CD4-positive, CD25-positive, alpha-beta regulatory T cell (primary cell): ENCODE measurements at regions not wholly inside any gene's neighbourhood (a gene's known extent, or its start where the extent isn't known, plus 50 kb on each side); places are given as distances from the start of the nearest gene placed in this dataset.

Experiments used
- ATAC-seq, 2 donors: fragments of 150-1000 bp; cut with Tn5 transposase; one replicate each; pipeline ENCODE4 v1.10.0; 2021; ENCODE audit warnings: low read depth in 2 of 2, moderate number of reproducible peaks in 2 of 2, moderate library complexity in 1 of 2
- DNase-seq, 3 donors: peaks; one replicate each; pipeline versions ENCODE4 v3.0.0 to v3.0.0-alpha.2; 2012 to 2022; ENCODE audit warnings: mixed read lengths in 1 of 3
- H3K27ac ChIP-seq: one replicate; pipeline ENCODE4 v1.7.0; 2013; ENCODE audit warnings: mild to moderate bottlenecking, low read length; ENCODE audit not compliant: insufficient read depth, poor library complexity, severe bottlenecking
- H3K27me3 ChIP-seq: one replicate; pipeline ENCODE4 v1.7.0; 2013; ENCODE audit warnings: low read length; ENCODE audit not compliant: control insufficient read depth, insufficient read depth
- H3K36me3 ChIP-seq: one replicate; pipeline ENCODE4 v1.7.0; 2013; ENCODE audit warnings: mild to moderate bottlenecking, low read length, moderate library complexity; ENCODE audit not compliant: control insufficient read depth, insufficient read depth
- H3K4me1 ChIP-seq: 2 replicates; pipeline ENCODE4 v1.7.0; 2013; ENCODE audit warnings: mild to moderate bottlenecking, low read length; ENCODE audit not compliant: insufficient read depth, control insufficient read depth, poor library complexity, severe bottlenecking
- H3K4me3 ChIP-seq: one replicate; pipeline ENCODE4 v1.7.0; 2013; ENCODE audit warnings: low read depth, mild to moderate bottlenecking, low read length, moderate library complexity
- H3K9me3 ChIP-seq, 2 experiments: 1 replicate in 1 of 2; 2 replicates in 1 of 2; pipeline ENCODE4 v1.7.0; 2013; ENCODE audit warnings: low read length in 2 of 2, mild to moderate bottlenecking in 1 of 2, moderate library complexity in 1 of 2; ENCODE audit not compliant: control insufficient read depth in 2 of 2
- H3K27ac Mint-ChIP-seq, 3 donors: one replicate each; pipeline ENCODE4 v1.8.0; 2020 to 2022; ENCODE audit warnings: mild to moderate bottlenecking in 3 of 3, mixed read lengths in 3 of 3, moderate library complexity in 2 of 3
- H3K27me3 Mint-ChIP-seq: one replicate; pipeline ENCODE4 v1.8.0; 2022; ENCODE audit warnings: mild to moderate bottlenecking, mixed read lengths
- H3K36me3 Mint-ChIP-seq: one replicate; pipeline ENCODE4 v1.8.0; 2020; ENCODE audit warnings: mixed read lengths
- H3K4me1 Mint-ChIP-seq, 4 donors: one replicate each; pipeline ENCODE4 v1.8.0; 2020 to 2022; ENCODE audit warnings: mixed read lengths in 4 of 4, mild to moderate bottlenecking in 1 of 4
- H3K4me3 Mint-ChIP-seq, 4 donors: one replicate each; pipeline ENCODE4 v1.8.0; 2020 to 2022; ENCODE audit warnings: mild to moderate bottlenecking in 4 of 4, mixed read lengths in 4 of 4, moderate library complexity in 3 of 4
- H3K9me3 Mint-ChIP-seq, 7 donors: one replicate each; pipeline ENCODE4 v1.8.0; 2020 to 2022; ENCODE audit warnings: mixed read lengths in 7 of 7, mild to moderate bottlenecking in 3 of 7, moderate library complexity in 2 of 7

- DNase-seq: no peak
- no peaks in the 10 kb centered on the region for H3K36me3 ChIP-seq
- H3K4me3 Mint-ChIP-seq: no peak overlapping the region
- H3K27ac Mint-ChIP-seq: no peak overlapping the region
- no peak for ATAC-seq
- H3K4me1 Mint-ChIP-seq: no peaks in the 10 kb centered on the region
- H3K4me3 ChIP-seq: no peak overlapping the region
- peaks cover 0 to 12% (median 5%) of the 10 kb centered on the region in 7 donors for H3K9me3 Mint-ChIP-seq
- no peak overlapping the region for H3K27ac ChIP-seq
- no peaks in the 10 kb centered on the region for H3K27me3 ChIP-seq
- no peaks in the 10 kb centered on the region for H3K36me3 Mint-ChIP-seq
- H3K4me1 ChIP-seq: no peaks in the 10 kb centered on the region
- H3K27me3 Mint-ChIP-seq: no peaks in the 10 kb centered on the region
- H3K9me3 ChIP-seq: no peaks in the 10 kb centered on the region
These were observed 448.3 kb upstream of the NMUR2 start for GRCh38 chr5:152853361-152853760.

- no peaks in the 10 kb centered on the region for H3K4me1 Mint-ChIP-seq
- peaks cover 0 to 5% (median 2%) of the 10 kb centered on the region in 7 donors for H3K9me3 Mint-ChIP-seq
These were observed 450.4 kb upstream of the NMUR2 start for GRCh38 chr5:152855441-152855840.

GRCh38 chr5:152861231-152861630 is 456.2 kb upstream of the NMUR2 start:
- ATAC-seq (no peak), DNase-seq (no peak)
- Histone ChIP-seq H3K36me3 (no peaks in the 10 kb centered on the region), H3K9me3 (no peaks in the 10 kb centered on the region), H3K27me3 (no peaks in the 10 kb centered on the region), H3K4me1 (no peaks in the 10 kb centered on the region), H3K4me3 (no peak overlapping the region), H3K27ac (no peak overlapping the region)
- Mint-ChIP-seq H3K9me3 (peaks cover 0 to 10% (median 2%) of the 10 kb centered on the region in 7 donors), H3K4me1 (no peaks in the 10 kb centered on the region), H3K27ac (no peak overlapping the region), H3K4me3 (no peak overlapping the region), H3K27me3 (no peaks in the 10 kb centered on the region), H3K36me3 (no peaks in the 10 kb centered on the region)

More at GRCh38 chr5:152855441-152855840, 450.4 kb upstream of the NMUR2 start:
- Mint-ChIP-seq H3K27ac (no peak overlapping the region), H3K4me3 (no peak overlapping the region), H3K36me3 (no peaks in the 10 kb centered on the region), H3K27me3 (no peaks in the 10 kb centered on the region)
- Histone ChIP-seq H3K4me1 (no peaks in the 10 kb centered on the region), H3K27me3 (no peaks in the 10 kb centered on the region), H3K36me3 (no peaks in the 10 kb centered on the region), H3K27ac (no peak overlapping the region), H3K9me3 (no peaks in the 10 kb centered on the region), H3K4me3 (no peak overlapping the region)
- ATAC-seq (no peak), DNase-seq (no peak)

GRCh38 chr5:152864447-152864846 is 459.4 kb upstream of the NMUR2 start:
- ATAC-seq (no peak), DNase-seq (no peak)
- no peak overlapping the region for H3K27ac ChIP-seq
- no peak overlapping the region for H3K4me3 ChIP-seq
- no peaks in the 10 kb centered on the region for H3K36me3 ChIP-seq
- Mint-ChIP-seq H3K4me3 (no peak overlapping the region), H3K4me1 (no peaks in the 10 kb centered on the region), H3K27me3 (no peaks in the 10 kb centered on the region), H3K27ac (no peak overlapping the region), H3K36me3 (no peaks in the 10 kb centered on the region), H3K9me3 (peaks cover 0 to 10% (median 2%) of the 10 kb centered on the region in 7 donors)
- H3K4me1 ChIP-seq: no peaks in the 10 kb centered on the region
- H3K27me3 ChIP-seq: no peaks in the 10 kb centered on the region
- no peaks in the 10 kb centered on the region for H3K9me3 ChIP-seq

GRCh38 chr5:152864991-152865390 is 459.9 kb upstream of the NMUR2 start:
- H3K27ac Mint-ChIP-seq: no peak overlapping the region

GRCh38 chr5:152869971-152870370 is 464.9 kb upstream of the NMUR2 start:
- Mint-ChIP-seq H3K27me3 (no peaks in the 10 kb centered on the region), H3K9me3 (peaks cover 0 to 15% (median 3%) of the 10 kb centered on the region in 7 donors), H3K27ac (no peak overlapping the region), H3K36me3 (no peaks in the 10 kb centered on the region), H3K4me3 (no peak overlapping the region), H3K4me1 (no peaks in the 10 kb centered on the region)
- peaks cover 0 to 2% of the 10 kb centered on the region in 2 experiments for H3K9me3 ChIP-seq
- no peak overlapping the region for H3K27ac ChIP-seq
- H3K27me3 ChIP-seq: no peaks in the 10 kb centered on the region
- DNase-seq (no peak), ATAC-seq (no peak)
- no peaks in the 10 kb centered on the region for H3K4me1 ChIP-seq
- no peaks in the 10 kb centered on the region for H3K36me3 ChIP-seq
- H3K4me3 ChIP-seq: no peak overlapping the region

More at GRCh38 chr5:152864991-152865390, 459.9 kb upstream of the NMUR2 start:
- Histone ChIP-seq H3K27me3 (no peaks in the 10 kb centered on the region), H3K4me3 (no peak overlapping the region), H3K36me3 (no peaks in the 10 kb centered on the region), H3K9me3 (no peaks in the 10 kb centered on the region), H3K27ac (no peak overlapping the region), H3K4me1 (no peaks in the 10 kb centered on the region)
- no peak for DNase-seq
- no peaks in the 10 kb centered on the region for H3K36me3 Mint-ChIP-seq
- H3K27me3 Mint-ChIP-seq: no peaks in the 10 kb centered on the region
- peaks cover 0 to 10% (median 2%) of the 10 kb centered on the region in 7 donors for H3K9me3 Mint-ChIP-seq
- no peak overlapping the region for H3K4me3 Mint-ChIP-seq
- no peak for ATAC-seq
- no peaks in the 10 kb centered on the region for H3K4me1 Mint-ChIP-seq

- no peak overlapping the region for H3K4me3 ChIP-seq
- no peaks in the 10 kb centered on the region for H3K4me1 Mint-ChIP-seq
- H3K9me3 ChIP-seq: no peaks in the 10 kb centered on the region
- H3K36me3 Mint-ChIP-seq: no peaks in the 10 kb centered on the region
- no peaks in the 10 kb centered on the region for H3K27me3 Mint-ChIP-seq
- DNase-seq (no peak), ATAC-seq (no peak)
- no peak overlapping the region for H3K4me3 Mint-ChIP-seq
- H3K9me3 Mint-ChIP-seq: peaks cover 0 to 11% (median 3%) of the 10 kb centered on the region in 7 donors
- H3K27ac Mint-ChIP-seq: no peak overlapping the region
- no peaks in the 10 kb centered on the region for H3K36me3 ChIP-seq
- no peak overlapping the region for H3K27ac ChIP-seq
- H3K27me3 ChIP-seq: no peaks in the 10 kb centered on the region
- H3K4me1 ChIP-seq: no peaks in the 10 kb centered on the region
These were observed 477.5 kb upstream of the NMUR2 start for GRCh38 chr5:152882621-152883020.

- ATAC-seq (no peak), DNase-seq (no peak)
- no peaks in the 10 kb centered on the region for H3K9me3 ChIP-seq
- no peaks in the 10 kb centered on the region for H3K36me3 Mint-ChIP-seq
- H3K27me3 Mint-ChIP-seq: no peaks in the 10 kb centered on the region
- no peak overlapping the region for H3K4me3 Mint-ChIP-seq
- no peaks in the 10 kb centered on the region for H3K4me1 ChIP-seq
- H3K27me3 ChIP-seq: no peaks in the 10 kb centered on the region
- H3K4me1 Mint-ChIP-seq: no peaks in the 10 kb centered on the region
- H3K36me3 ChIP-seq: no peaks in the 10 kb centered on the region
- peaks cover 0 to 11% (median 3%) of the 10 kb centered on the region in 7 donors for H3K9me3 Mint-ChIP-seq
- no peak overlapping the region for H3K27ac ChIP-seq
- no peak overlapping the region for H3K27ac Mint-ChIP-seq
- no peak overlapping the region for H3K4me3 ChIP-seq
These were observed 478.1 kb upstream of the NMUR2 start for GRCh38 chr5:152883066-152883775.
